HG02623 (cell line): ENCODE measurements at regions not wholly inside any gene's neighbourhood (a gene's known extent, or its start where the extent isn't known, plus 50 kb on each side); places are given as distances from the start of the nearest gene placed in this dataset.
"Not testable (repeated sequence)": the region's sequence is repeated elsewhere in the genome, so short reads cannot be mapped to it uniquely, and the experiment has no call there.

ENCODE experiments used
- ATAC-seq: cut with Tn5 transposase; IDR thresholded peaks from one replicate; pipeline ENCODE4 v1.9.1; 2021; ENCODE audit warnings: moderate library complexity; ENCODE audit not compliant: unreplicated experiment

DNA sequence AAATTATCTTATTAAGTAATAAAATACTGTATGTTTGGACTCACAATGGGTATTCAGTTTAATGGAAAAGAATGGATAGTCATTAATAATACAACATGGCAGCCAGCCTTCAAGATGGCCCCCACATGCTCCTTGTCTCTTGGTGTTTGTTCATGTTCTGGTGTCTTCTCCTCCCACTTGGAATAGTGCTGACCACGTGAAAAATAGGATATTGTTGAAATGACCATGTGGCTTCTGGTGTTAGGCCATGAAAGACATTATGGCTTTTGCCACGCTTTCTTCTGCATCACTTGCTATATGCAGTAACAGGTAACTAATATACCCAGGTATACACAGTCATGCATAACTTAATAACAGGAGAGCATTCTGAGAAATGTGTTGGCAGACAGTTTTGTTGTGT lies 341.0 kb downstream of the KCNJ2 start:
- ATAC-seq = no peak

DNA sequence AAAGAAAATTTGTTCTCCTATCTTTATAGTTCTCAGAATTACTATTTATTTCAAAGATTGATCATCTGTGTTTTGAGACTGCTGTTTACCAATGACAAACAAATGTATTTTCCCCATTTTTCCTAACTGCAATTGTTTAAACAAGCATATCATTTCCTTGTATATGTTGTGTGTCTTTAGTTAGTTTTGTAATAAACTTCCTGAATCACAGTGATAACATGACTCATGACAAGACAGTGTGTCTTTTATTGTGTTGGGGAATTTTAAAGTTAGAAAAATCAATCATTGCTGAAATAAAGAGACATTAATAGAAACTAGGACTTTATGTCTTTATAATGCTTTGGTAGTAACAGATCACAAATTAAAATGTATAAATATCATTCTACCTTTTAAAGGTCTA lies 348.5 kb downstream of the KCNJ2 start:
- no peak for ATAC-seq

DNA sequence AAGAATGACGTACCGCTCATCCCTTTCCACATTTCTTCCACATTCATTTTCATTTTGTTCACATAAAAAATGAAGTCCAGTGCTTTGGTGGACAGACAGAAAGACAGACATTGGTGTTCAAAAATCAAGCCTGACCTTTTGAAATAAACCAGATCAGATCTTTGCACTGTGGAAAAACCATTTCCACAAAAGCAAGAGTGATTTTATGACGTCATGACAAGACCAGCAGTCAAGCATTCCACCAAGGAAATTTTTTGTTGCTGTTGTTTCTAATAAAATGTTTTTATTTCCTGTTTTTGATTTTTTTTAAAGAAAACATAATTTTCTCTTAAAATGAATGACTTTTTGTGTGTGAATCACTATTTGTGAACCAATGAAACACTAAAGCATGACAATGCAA lies 350.0 kb downstream of the KCNJ2 start:
- ATAC-seq = no peak

DNA sequence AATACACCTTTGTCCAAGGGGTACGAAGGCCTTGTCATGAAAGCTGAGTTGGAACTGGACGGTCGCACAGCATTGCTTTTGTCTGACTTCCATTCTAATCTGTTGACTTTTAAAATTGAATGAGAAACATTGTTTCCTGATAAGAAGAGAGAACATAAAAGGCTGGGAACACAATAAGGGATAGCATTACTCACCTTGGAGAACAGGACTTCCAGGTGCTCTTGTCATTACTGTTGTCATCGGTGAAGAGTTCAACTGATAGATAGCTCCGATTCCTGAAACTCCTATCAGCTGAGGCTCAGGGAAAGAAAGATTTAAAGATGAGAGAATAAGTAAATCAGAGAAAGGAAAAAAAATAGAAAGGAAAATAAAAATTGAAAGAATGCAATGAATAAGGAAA lies 351.1 kb downstream of the KCNJ2 start:
- ATAC-seq = no peak

DNA sequence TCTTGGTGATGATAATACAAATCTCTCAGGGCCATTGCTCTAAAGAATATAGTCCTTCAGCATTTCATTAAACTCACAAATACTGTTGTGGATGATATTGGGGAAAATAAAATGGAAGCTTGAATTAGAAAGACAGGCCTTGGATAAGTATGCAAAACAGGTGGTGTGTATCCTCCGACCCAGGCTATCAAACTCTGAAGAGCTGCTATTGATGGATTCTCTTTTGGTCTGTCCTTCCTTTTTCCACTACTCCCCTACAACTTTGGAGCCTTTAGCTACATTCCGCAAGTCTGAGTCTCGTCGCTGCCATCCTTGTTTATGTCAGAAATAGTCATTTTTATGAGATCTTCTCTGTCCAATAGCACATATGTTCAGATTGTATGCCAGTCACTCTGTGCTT lies 351.6 kb downstream of the KCNJ2 start:
- ATAC-seq = no peak

DNA sequence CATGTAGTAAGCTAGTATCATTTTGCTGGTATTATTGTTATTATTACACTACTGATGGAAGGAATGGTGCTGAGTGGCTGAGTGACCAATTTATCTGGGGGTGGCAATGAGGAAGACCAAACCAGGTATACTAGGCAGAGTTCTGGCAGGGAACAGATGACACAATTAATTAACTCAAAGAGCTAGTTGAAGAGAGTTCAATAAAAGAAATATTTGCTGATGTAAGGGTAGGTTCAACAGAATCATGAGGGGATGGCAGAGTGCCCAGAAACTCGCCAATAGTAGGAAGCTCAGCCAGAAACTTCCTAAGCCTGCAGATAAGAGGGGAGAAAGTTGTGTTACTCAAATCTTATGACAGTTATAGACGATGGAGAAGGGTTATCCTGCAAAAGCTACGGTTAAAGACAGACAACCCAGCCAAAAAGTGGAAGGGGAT lies 352.5 kb downstream of the KCNJ2 start:
- no peak for ATAC-seq

DNA sequence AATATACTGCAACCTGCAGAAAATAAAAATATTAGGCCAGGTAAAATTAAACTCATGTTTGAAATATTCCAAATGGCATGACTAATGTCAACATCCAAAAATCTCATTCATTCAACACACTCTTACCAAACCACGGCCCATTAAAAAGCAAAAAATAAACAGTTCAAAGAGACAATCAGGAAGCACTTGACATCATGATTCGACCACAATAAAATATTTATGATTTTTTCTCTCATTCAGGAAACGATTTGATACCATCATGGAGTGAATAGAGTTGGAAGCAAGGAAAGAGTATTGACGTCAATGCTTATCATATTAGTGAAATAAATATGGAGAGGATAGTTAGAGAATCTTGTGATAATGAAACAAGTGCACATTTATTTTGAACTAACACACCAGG lies 354.1 kb downstream of the KCNJ2 start:
- no peak for ATAC-seq

DNA sequence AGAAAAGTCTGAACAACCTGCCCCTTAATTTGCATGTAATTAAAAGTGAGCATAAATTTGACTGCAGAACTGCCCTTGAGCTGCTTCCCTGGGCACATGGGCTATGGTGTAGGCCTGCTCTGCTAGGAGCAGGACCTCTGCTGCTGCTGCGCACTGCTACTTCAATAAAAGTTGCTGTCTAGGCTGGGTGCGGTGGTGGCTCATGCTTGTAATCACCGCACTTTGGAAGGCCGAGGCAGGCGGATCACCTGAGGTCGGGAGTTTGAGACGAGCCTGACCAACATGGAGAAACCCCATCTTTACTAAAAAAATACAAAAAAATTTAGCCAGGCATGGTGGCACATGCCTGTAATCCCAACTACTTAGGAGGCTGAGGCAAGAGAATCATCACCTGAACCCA lies 355.7 kb downstream of the KCNJ2 start:
- ATAC-seq = not testable (repeated sequence)

DNA sequence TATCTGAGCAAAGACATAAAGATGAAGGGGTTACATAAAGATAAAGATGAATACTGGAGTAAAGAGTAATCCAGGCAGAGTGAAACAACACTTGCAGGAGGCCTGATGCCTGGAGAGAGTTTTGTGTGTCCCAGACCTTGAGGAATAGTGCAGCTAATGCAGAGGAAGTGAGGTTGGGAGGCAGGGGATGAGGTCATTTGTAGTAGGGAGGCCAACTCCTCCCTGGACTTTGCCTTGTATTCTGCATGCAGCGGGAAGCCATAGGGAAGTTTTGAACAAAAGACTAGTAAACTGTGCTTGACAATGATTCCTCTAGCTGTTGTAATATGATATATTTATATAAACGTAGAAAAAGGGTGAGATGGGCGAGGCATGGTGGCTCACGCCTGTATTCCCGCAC lies 356.6 kb downstream of the KCNJ2 start:
- no peak for ATAC-seq

DNA sequence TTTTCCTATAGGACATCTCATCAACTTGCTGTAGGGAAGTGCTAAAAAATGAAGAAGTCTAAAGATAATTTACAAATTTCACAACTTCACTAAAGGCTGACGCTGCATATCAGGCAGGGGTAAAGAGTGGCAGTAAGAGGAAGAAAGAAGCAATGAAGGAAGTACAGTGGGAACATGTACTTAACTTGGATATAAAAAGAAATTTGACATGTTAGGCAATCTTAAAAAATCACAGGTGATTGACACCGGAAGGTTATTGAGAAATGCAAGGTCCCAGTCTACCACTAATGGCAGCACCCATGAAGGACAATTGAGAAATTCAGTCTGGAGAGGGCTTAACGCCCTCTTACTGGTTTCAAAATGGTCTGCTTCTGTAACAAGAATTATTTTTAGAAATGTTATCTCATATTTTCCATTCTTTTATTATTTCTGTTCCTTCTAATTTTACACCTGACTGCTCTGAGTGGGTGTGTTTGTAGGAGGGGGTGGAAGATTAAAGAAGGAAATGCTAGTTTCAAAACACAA lies 358.1 kb downstream of the KCNJ2 start:
- no peak for ATAC-seq

DNA sequence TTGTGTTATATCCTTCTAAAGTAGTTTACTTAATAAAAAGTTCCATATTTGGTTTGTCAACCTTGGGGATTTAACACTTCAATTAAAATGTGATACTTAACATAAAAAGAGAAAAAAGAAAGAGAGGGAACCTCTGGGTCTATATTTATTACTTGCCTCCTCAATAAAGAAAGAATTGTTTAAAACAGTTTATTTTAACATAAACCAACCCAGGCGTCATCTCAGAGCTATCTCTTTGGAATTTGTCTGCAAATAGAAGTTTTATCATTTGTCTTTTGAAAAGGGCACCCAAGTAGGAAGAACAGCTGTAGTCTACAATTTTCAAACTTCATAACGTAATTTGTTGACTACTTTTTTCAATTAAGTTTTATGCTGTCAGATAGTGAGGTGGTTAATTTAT lies 364.1 kb downstream of the KCNJ2 start:
- no peak for ATAC-seq

DNA sequence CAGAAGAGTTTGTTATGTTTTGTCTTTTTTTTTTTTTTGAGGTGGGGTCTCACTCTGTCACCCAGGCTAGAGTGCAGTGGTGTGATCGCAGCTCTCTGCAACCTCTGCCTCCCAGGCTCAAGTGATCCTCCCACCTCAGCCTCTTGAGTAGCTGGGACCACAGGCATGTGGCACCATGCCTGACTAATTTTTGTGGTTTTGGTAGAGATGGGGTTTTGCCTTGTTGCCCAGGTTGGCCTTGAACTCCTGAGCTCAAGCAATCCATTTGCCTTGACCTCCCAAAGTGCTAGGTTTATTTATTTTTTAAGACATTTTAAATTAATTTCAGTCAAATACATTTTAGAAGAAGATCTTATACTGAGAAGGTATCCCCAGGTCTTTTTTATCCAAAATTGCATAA lies 366.7 kb downstream of the KCNJ2 start:
- ATAC-seq = no peak

DNA sequence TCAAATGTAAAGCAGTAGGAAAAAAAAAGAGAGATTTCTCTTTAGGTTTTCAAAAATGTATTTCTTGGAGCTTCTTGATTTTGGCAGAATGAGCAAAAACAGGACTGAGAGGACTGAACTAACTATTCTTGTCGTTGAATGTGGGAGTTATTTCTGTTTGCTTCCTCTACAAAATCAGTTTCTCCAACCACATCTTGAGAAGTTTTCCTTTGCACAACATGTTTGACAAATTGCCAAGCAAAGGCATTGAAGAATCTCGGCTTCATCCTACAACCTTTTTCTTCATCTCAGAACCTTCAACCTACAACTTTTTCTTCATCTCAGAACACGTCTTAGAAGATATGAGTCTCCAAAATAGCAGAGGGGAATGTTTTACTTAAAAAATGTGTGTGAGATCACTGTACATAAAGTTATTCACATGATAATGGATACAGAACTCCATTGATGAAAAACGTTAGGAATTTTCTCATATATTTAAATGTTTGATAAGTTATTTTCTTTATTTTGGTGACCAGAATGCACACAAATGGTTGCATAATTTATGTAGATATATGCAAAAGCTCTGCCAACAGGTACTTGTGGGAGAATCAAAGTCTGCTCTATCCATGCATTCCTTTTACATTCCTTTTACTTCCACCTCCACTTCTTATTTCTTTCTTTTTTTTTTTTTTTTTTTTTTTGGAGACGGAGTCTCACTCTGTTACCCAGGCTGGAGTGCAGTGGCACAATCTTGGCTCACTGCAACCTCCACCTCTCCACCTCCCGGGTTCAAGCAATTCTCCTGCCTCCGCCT lies 370.0 kb downstream of the KCNJ2 start:
- no peak for ATAC-seq

DNA sequence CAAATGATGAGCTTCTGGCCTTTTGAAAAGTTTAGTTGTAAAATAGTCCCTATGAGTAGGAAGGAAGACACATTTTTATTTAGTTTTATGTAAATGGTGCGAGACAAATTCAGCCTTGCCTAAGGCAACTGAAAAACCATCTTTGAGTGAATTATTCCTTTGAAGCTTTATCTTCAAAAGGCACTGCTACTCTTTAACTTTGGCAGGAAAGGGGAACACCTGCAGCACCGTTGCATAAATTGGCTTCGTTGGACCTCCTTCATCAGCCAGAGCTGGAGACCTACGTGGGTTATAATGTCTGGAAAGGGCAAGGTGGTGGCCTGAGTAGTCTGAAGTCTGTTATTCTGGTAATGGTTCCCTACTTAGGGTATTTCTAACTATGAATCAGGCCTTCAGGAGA lies 373.5 kb downstream of the KCNJ2 start:
- no peak for ATAC-seq

DNA sequence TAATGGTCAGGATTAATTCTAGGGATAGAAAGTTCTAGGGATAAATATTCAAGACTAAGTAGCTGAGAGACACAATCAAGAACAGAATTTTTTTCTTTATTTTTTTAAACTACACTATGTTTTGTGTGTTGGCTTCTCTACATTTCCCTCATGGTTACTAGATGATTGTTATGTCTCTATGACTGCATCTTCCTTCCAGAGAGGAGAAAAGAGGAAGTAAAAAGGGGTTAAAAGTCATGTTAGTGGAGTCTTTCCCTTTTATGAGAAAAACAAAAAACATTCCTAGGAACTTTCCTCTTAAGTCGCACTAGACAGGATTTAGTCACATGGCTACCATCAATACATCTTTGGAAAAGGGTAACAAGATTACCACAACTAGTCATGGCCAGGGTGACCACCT lies 375.0 kb downstream of the KCNJ2 start:
- ATAC-seq = no peak

DNA sequence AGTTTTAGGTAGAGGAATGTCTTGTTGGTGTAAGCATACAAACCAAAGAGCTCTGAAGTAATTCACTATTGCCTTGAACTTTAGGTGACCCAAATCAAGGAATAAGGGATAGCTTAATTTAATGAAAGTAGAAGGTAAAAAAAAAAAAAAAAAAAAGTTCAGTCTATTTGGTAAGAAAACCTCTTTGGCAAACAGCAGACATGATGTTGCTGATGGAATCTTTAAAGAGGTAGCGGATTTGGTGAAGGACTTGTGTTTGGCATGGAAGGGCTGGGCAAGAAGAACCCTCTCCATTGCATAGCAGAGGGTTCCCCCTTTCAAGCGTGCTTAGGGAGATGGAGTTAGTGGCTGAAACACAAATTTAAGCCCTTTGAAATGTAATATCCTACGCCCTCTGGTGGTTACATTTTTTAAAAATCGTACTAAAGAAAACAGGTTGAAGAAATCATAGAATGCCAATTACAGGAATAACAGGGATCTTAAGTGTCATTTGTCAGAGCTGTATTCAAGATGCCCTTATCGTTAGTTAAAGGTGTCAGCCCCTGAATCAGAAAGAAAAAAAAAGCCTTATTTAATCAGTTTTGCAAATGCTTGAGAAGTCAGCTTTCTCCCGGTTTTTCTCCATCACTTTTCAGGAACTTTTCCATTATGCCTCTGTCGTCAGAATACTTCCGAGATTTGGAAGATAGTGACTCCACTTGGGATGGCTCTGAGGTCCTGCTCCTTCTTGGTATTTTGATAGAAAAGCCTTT lies 383.1 kb downstream of the KCNJ2 start:
- ATAC-seq = no peak

DNA sequence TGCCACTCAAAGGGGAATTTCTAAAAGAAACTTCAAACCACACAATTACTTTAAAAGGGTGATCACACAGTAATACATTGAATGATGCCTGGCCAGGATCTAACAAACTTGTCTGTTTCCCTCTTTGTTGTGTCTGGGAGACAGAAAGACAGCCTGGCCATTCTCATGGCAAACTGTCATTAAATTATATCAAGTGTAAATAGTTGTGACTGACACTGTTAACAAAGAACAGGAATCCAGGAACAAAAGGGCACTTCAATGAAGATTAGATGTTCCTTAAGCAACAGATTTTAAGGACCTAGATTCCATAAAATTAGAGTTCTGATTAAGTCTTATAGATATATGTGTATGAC lies 383.6 kb downstream of the KCNJ2 start:
- no peak for ATAC-seq

DNA sequence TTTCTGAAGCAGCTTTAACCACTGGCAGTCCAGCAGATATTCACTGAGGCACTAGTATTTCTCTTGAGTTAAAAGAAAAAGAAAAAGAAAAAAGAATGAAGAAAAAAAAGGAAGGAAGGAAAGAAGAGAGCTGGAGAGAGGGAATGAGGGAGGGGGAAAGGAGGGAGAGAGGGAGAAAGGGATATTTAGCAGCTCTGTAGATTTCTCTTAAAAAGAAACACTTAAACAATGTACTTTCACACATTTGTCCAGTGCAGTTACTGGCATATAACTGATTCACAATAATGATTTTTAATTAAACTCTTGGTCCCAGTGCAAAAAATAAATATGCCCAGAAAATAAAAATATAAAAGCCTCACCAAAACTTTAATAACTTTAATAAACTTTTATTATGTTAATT lies 386.4 kb downstream of the KCNJ2 start:
- ATAC-seq = no peak

DNA sequence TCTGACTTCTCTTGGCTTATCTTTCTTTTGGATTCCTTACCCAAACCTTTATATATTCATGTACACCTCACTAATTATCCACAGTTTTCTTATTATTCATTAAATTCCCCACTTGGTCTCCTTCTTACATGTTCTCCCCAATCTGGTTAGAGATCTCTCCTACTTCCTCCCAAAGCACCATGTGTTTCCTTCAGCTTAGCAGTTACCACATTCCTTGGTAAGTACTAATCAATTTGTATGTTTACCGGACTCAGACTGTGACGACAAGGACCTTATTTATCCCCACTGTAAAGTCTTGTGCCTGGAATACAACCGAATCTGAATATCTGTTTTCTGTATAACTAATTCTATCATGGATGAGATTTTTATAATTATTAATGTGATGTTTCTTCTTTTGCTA lies 389.5 kb downstream of the KCNJ2 start:
- no peak for ATAC-seq

DNA sequence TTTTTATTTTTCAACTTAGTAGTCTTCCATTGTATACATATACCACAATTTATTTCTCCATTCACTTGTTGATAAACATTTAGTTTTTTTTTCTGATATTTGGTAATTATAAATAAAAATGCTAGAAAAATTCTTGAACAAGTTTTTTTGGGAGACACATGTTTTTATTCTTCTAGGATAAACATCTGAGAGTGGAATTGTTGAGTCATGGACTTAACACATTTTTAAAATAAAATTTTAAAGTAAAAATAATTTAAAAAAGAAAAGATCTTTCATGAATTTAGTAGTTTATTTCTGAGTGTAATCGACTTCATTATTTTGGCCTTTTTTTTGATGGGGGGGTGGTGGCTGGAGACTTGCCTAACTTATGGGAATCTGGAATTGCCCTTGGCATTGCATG lies 391.1 kb downstream of the KCNJ2 start:
- ATAC-seq = no peak

DNA sequence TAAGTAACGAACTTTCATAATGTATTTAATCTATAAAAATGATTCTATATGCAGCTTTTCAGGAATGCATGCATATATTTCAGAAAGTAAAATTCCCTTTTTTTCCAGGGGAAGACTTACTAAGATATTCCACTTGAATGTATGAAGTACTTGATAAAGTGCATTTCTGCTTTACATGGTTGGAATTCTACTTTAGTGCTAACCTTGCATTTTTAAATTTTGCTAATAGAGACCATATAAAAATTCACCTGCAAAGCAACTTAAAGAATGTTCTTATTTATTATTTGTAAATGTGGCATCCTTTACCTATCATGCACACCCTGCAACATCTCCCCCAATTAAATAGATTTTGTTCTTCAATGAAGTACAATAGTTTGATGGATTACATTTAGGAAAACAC lies 392.8 kb downstream of the KCNJ2 start:
- ATAC-seq = no peak

DNA sequence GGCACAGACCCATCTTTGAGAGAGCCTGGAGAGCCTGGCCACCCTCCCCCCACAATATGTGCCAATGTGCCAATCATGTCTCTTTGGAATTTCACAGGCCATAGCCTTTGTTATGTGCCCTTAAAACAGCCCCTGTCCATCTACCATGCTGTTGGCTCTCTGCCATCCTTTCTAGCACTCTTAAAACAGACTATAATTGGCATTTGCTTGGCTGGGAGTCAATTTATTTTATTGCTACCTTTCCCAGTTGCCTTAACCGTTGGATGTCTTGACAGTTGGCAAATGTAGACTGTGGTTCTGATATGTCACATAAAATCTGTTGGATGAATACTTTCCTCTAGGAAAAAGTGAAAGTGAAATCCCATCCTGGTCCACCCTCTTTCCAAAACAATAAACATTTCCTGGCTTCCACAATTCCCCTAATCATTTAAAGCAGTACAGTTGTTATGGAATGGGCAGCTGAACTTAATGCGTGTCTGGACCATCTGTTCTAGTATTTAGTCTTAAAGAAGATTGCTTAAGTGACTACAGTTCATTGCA lies 394.0 kb downstream of the KCNJ2 start:
- ATAC-seq = no peak
